GM19025 (cell line): ENCODE measurements at regions not wholly inside any gene's neighbourhood (a gene's known extent, or its start where the extent isn't known, plus 50 kb on each side); places are given as distances from the start of the nearest gene placed in this dataset.

Source experiments
- ATAC-seq: cut with Tn5 transposase; IDR thresholded peaks from one replicate; pipeline ENCODE4 v1.9.1; 2021; ENCODE audit warnings: mild to moderate bottlenecking, low read depth, moderate library complexity; ENCODE audit not compliant: unreplicated experiment

DNA sequence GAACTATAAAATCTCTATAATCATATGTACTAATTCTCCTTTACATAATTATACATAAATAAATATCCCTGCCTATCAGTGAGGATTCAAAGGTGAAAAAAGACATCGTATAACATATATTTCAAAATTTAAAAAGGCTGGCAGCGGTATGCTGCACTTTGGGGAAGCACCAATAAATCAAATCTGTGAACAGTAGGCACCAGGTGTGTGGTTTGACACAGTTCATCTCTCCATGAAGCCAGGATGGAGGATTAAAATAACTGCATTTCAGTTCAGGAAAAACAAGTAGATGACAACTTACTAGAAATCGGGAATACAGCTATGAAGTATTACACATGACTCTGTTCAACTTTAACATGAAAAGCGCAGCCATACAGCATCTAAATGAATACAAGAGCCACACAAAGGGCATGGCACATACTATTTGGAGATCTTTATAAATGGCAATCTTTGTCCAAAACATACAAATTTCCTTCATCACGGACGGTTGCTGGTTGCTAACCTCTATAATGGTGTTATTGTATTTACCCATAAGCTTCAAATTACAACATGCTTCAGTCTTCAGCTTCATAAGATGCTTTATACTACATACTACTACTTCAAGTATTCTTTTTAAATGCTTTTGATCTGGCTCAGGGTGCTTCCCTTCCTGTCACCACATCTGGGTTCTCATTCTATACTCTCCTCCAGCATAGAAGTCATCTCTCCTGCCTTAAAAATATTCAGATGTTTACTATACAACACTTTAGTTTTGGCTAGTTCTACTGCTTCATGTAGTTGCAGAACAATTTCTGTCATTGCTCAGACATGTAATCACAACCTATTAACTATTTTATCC is 128.7 kb downstream of the KLF12 start:
- ATAC-seq: no peak

GRCh38 chr13:74004109-74004508 is 130.1 kb downstream of the KLF12 start:
- no peak for ATAC-seq

DNA sequence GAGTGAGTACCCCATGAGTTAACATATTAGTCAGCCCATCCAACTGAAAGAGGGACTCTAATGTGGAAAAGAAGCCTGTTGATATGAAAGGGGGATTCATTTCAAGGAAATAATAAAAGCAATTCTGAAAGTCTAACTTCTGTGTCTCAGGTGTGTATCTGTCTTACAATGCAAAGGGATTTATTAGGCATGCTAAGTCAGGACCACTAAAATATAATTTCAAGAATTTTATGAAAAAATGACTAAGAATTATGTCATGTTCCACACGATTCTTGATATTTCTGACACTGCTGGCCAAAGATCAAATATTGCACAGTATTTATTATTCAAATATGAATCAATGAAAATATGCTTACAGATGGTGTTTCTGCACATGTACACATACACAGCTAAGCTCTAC is 130.8 kb downstream of the KLF12 start:
- no peak for ATAC-seq

DNA sequence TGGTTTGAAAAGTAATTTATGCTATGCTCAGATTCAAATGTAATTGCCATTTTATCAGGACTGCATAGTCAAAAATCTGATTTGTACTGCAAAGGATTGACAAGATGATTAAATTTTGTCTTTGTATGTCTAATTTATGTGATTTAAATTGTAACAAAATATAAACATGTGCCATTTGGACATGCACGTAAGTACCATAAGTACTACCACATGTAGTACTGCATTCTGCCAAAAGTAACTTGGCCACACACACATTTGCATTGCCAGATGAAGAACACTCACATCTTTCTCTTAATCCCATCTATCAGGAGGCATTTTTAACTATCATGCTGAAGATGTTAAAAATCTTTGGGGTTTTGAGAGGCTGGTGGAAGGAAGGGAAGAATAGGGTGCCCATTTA is 133.3 kb downstream of the KLF12 start:
- no peak for ATAC-seq

- no peak for ATAC-seq
Measured at GRCh38 chr13:73998631-73999030, 135.6 kb downstream of the KLF12 start.

DNA sequence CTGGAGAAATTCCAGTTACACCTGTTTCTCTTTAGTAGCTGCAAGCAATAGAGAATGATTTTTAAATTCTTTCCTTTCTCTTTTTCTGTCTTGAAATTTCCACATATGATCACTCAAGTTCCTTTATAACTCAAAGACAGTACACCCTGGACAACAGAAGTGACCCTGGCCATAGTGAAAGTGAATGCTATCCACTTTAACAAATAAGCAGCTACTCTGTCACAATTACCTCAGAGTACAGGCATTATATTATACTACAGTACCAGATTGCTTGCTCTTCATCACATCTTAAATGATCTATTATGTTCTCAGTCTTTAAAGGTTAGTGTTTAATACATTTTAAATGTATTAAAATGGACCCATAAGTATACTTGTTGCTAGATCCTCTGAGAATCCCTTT is 136.2 kb downstream of the KLF12 start:
- no peak for ATAC-seq

DNA sequence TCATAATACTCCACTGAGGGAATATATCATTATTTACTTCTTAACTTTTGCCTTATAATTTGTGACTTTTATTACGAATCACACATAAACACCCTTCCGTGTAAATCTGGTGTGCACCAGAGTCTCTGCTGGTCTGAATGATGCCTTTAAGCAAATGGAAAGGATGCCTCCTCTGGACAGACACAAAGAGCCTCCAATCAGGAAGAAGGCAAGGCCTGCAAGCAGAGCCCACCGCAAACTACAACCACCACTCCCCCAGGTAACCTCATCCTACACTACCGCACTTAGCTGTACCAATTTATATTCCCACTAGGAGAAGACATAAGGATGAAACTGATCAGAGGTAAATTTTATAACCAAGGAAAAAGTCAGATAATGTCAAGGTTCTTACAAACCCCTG is 137.6 kb downstream of the KLF12 start:
- no peak for ATAC-seq

DNA sequence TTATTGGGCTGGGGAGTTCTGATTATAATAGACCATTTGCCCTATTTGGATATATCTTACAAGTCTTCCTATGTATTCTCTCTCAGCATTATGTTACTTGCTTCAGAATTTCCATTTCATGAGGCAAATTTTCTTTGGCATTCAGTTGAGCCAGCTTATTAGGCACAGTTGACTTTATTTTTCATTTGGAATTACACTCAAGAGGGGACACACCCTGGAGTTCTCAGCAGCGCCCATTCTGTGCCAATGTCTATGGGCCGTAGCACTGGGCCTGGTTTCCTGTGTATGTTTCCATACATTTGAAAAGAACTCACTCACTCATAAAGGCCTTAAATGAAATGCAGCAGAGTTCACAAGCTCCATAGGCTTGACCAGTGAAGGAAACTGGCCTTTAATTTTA is 138.5 kb downstream of the KLF12 start:
- ATAC-seq: no peak

- no peak for ATAC-seq
Measured at GRCh38 chr13:73993661-73994060, 140.5 kb downstream of the KLF12 start.

GRCh38 chr13:73991884-73992283 is 142.3 kb downstream of the KLF12 start:
- ATAC-seq: no peak

- ATAC-seq: no peak
Measured at GRCh38 chr13:73991384-73991783, 142.8 kb downstream of the KLF12 start.

DNA sequence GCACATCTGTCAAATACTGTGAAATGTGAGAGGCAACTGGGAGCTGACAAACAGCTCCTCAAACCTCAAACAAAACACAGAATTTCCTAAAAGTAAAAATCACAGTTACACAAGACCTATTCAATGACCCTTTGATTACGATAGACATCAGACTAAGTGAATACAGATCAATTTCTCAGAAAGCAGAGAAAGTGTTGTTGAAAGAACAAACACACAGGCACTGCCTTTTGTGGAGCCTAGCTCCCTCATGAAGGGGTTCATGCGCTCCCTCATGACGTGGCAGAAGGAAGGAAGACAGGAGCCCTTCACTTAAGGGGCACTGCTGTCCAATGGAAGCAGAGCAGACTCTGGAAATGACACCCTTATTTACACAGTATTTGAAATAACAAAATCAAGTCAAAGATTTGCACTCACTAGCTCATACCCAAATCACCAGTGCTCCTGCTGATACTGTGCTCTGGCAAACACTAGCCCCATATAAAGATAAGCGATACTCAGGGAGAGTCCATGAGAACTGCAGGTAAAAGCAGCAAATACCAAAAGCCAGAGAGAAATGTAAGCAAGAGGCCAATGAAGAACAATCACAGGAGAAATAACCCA is 144.9 kb downstream of the KLF12 start:
- no peak for ATAC-seq

GRCh38 chr13:73988461-73988860 is 145.7 kb downstream of the KLF12 start:
- ATAC-seq: no peak

GRCh38 chr13:73987618-73988017 is 146.6 kb downstream of the KLF12 start:
- ATAC-seq: no peak

DNA sequence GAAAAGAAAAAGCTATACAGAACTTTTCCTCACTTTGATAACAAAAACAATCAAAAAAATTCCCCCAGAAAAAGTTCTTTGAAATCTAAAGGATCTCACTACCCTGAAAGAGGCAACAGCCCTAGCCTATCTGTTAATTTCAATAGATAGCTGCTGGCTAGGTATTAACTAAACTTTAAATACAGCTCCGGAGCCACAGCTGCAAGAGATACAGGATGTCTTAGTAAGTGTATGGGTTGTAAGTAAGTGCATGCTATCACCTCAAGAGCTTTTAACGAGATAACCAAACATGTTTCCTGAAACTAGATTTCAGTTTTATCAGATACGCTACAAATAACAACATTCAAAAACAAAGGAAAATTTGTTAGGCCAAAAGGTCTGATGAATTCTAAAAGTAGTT is 148.4 kb downstream of the KLF12 start:
- ATAC-seq: no peak

DNA sequence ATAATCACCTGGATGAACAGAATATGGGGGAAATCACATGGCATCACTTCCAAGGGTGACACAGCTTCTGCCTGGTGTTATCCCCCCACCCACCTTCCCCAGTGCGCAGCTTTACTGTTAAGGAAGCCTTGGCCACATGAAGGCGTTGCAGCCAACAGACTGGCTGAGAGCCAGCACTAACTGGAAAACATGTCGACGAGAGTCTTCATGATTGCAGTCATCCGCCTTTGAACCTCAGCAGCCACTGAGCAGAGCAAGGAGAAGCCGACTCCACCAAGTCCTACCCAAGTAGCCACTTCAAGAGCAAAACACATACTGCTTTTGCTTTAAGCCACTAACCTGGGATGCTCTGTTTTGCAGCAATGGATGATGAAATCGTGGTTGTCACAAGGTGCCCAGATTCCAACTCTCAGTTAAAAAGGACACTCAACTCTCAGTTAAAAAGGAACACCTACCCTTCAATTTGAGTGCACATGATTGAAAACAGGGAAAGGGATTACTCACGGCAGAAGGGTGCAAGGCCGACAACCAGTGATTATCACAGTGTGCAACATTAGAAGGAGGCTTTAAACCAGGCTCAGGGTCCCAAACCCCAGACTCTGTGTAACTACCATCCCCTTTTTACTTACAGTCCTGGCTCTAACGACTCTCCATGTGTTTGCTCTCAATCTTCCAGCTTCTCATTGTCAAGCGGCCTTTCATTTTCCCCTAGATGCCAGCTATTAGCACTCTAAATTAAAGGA is 149.1 kb downstream of the KLF12 start:
- no peak for ATAC-seq

DNA sequence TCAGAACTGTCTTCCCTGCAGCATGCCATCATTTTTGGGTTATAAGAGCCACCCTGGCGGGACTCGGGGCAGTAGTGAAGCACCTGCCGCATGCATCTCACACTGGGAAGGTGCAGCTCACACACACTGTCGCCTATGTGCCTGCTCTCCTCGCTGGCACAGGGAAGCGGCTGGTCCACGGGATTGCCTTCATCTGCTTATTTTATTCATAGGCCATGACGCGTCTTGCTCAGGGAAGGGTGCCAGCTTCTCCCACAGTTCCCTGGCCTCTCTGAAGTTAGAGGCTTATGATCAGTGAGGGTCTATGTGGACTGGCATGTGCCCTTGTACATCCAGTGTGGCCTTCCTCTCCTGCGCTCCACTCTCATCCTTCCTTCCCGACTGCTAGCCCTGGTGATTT is 150.0 kb downstream of the KLF12 start:
- no peak for ATAC-seq

GRCh38 chr13:73983109-73983508 is 151.1 kb downstream of the KLF12 start:
- ATAC-seq: no peak

DNA sequence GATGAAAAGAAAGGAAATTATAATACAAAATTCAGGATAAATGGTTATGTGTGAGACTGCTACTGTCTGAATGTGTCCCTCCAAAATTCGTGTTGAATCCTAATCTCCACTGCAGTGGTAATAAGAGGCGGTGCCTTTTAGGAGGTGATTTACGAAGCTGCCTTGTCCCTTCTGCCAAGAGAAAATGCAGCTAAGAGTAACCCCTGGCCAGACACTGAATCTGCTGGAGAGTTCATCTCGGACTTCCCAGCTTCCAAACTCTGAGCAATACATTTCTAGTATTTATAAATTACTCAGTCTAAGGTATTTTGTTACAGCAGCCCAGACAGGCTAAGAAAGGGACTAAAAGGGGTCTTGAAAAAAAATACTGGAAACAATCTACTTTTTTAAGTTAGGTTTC is 152.6 kb downstream of the KLF12 start:
- no peak for ATAC-seq

- no peak for ATAC-seq
Measured at GRCh38 chr13:73975767-73976166, 158.4 kb downstream of the KLF12 start.

GRCh38 chr13:73974051-73974450 is 160.2 kb downstream of the KLF12 start:
- ATAC-seq: no peak

- no peak for ATAC-seq
Measured at GRCh38 chr13:73973156-73973555, 161.0 kb downstream of the KLF12 start.
